Activated CD4-positive, alpha-beta T cell treated with anti-CD3 and anti-CD28 coated beads, Interleukin-2, amount 10 ng/mL, durations not matched to agents 24 days and 14 days (primary cell): ENCODE measurements at regions not wholly inside any gene's neighbourhood (a gene's known extent, or its start where the extent isn't known, plus 50 kb on each side); places are given as distances from the start of the nearest gene placed in this dataset.

Source experiments
- DNase-seq: peaks from one replicate; pipeline ENCODE4 v3.0.0; 2022
- H3K27ac Mint-ChIP-seq: one replicate; pipeline ENCODE4 v1.8.0; 2022; ENCODE audit warnings: mild to moderate bottlenecking, mixed read lengths
- H3K27me3 Mint-ChIP-seq: one replicate; pipeline ENCODE4 v1.8.0; 2022; ENCODE audit warnings: mixed read lengths
- H3K36me3 Mint-ChIP-seq: one replicate; pipeline ENCODE4 v1.8.0; 2022; ENCODE audit warnings: low read depth, mild to moderate bottlenecking, mixed read lengths
- H3K4me1 Mint-ChIP-seq: one replicate; pipeline ENCODE4 v1.8.0; 2021; ENCODE audit warnings: mixed read lengths
- H3K4me3 Mint-ChIP-seq: one replicate; pipeline ENCODE4 v1.8.0; 2022; ENCODE audit warnings: mild to moderate bottlenecking, moderate library complexity, mixed read lengths
- H3K9me3 Mint-ChIP-seq: one replicate; pipeline ENCODE4 v1.8.0; 2021; ENCODE audit warnings: mixed read lengths
- intact Hi-C: fragments of 100-400 bp; cut with micrococcal nuclease; formaldehyde crosslinking; loops from one replicate; pipeline ENCODE4 v1.15.1; 2023

GRCh38 chr17:71472809-71473789, 647.7 kb upstream of the SOX9 start:
- H3K4me1 Mint-ChIP-seq: no peaks in the 10 kb centered on the region
- H3K36me3 Mint-ChIP-seq: no peaks in the 10 kb centered on the region
- intact Hi-C loops: no loop called here
- no peaks in the 10 kb centered on the region for H3K27me3 Mint-ChIP-seq
- no peaks in the 10 kb centered on the region for H3K9me3 Mint-ChIP-seq
- DNase-seq: no peak
- H3K27ac Mint-ChIP-seq: no peak overlapping the region
- no peak overlapping the region for H3K4me3 Mint-ChIP-seq

- Mint-ChIP-seq H3K4me3 (no peak overlapping the region), H3K27me3 (no peaks in the 10 kb centered on the region), H3K27ac (no peak overlapping the region), H3K4me1 (no peaks in the 10 kb centered on the region), H3K9me3 (no peaks in the 10 kb centered on the region), H3K36me3 (no peaks in the 10 kb centered on the region)
- DNase-seq: no peak
- intact Hi-C loops: no loop called here
Measured at GRCh38 chr17:71477356-71477755, 643.5 kb upstream of the SOX9 start.

GRCh38 chr17:71480099-71480498, 640.7 kb upstream of the SOX9 start:
- Mint-ChIP-seq H3K36me3 (no peaks in the 10 kb centered on the region), H3K4me1 (no peaks in the 10 kb centered on the region), H3K9me3 (no peaks in the 10 kb centered on the region), H3K4me3 (no peak overlapping the region), H3K27ac (no peak overlapping the region), H3K27me3 (no peaks in the 10 kb centered on the region)
- intact Hi-C loops: no loop called here
- no peak for DNase-seq

- no peak overlapping the region for H3K27ac Mint-ChIP-seq
- intact Hi-C loops: no loop called here
- H3K9me3 Mint-ChIP-seq: no peaks in the 10 kb centered on the region
- H3K4me1 Mint-ChIP-seq: no peaks in the 10 kb centered on the region
- no peaks in the 10 kb centered on the region for H3K27me3 Mint-ChIP-seq
- DNase-seq: no peak
- no peak overlapping the region for H3K4me3 Mint-ChIP-seq
- H3K36me3 Mint-ChIP-seq: no peaks in the 10 kb centered on the region
Measured at GRCh38 chr17:71482625-71483024, 638.2 kb upstream of the SOX9 start.

- no peak overlapping the region for H3K27ac Mint-ChIP-seq
- H3K36me3 Mint-ChIP-seq: no peaks in the 10 kb centered on the region
- H3K27me3 Mint-ChIP-seq: no peaks in the 10 kb centered on the region
- H3K4me3 Mint-ChIP-seq: no peak overlapping the region
- intact Hi-C loops: no loop called here
- peaks cover 7% of the 10 kb centered on the region for H3K9me3 Mint-ChIP-seq
- no peaks in the 10 kb centered on the region for H3K4me1 Mint-ChIP-seq
- DNase-seq: no peak
Measured at GRCh38 chr17:71484546-71484945, 636.3 kb upstream of the SOX9 start.

GRCh38 chr17:71485426-71485825, 635.4 kb upstream of the SOX9 start:
- no peak for DNase-seq
- intact Hi-C loops: no loop called here
- no peak overlapping the region for H3K27ac Mint-ChIP-seq
- no peaks in the 10 kb centered on the region for H3K36me3 Mint-ChIP-seq
- H3K4me3 Mint-ChIP-seq: no peak overlapping the region
- H3K9me3 Mint-ChIP-seq: peaks cover 9% of the 10 kb centered on the region
- no peaks in the 10 kb centered on the region for H3K27me3 Mint-ChIP-seq
- no peaks in the 10 kb centered on the region for H3K4me1 Mint-ChIP-seq

GRCh38 chr17:71486261-71486660, 634.6 kb upstream of the SOX9 start:
- intact Hi-C loops: no loop called here
- Mint-ChIP-seq H3K4me3 (no peak overlapping the region), H3K27me3 (no peaks in the 10 kb centered on the region), H3K4me1 (no peaks in the 10 kb centered on the region), H3K9me3 (peaks cover 9% of the 10 kb centered on the region), H3K27ac (no peak overlapping the region), H3K36me3 (no peaks in the 10 kb centered on the region)
- no peak for DNase-seq

GRCh38 chr17:71488851-71489250, 632.0 kb upstream of the SOX9 start:
- Mint-ChIP-seq H3K27me3 (no peaks in the 10 kb centered on the region), H3K4me1 (no peaks in the 10 kb centered on the region), H3K36me3 (no peaks in the 10 kb centered on the region), H3K9me3 (peaks cover 9% of the 10 kb centered on the region), H3K4me3 (no peak overlapping the region), H3K27ac (no peak overlapping the region)
- intact Hi-C loops: no loop called here
- DNase-seq: no peak

GRCh38 chr17:71494062-71494855, 626.6 kb upstream of the SOX9 start:
- Mint-ChIP-seq H3K27me3 (no peaks in the 10 kb centered on the region), H3K4me1 (no peaks in the 10 kb centered on the region), H3K9me3 (peaks cover 5% of the 10 kb centered on the region), H3K4me3 (no peak overlapping the region), H3K27ac (no peak overlapping the region), H3K36me3 (no peaks in the 10 kb centered on the region)
- intact Hi-C loops: no loop called here
- DNase-seq: no peak

GRCh38 chr17:71495420-71495819, 625.4 kb upstream of the SOX9 start:
- no peaks in the 10 kb centered on the region for H3K4me1 Mint-ChIP-seq
- intact Hi-C loops: no loop called here
- H3K27ac Mint-ChIP-seq: no peak overlapping the region
- no peaks in the 10 kb centered on the region for H3K27me3 Mint-ChIP-seq
- no peak for DNase-seq
- H3K4me3 Mint-ChIP-seq: no peak overlapping the region
- H3K36me3 Mint-ChIP-seq: no peaks in the 10 kb centered on the region
- peaks cover 4% of the 10 kb centered on the region for H3K9me3 Mint-ChIP-seq

GRCh38 chr17:71496552-71496951, 624.3 kb upstream of the SOX9 start:
- Mint-ChIP-seq H3K4me1 (no peaks in the 10 kb centered on the region), H3K36me3 (no peaks in the 10 kb centered on the region), H3K27ac (no peak overlapping the region), H3K4me3 (no peak overlapping the region), H3K27me3 (no peaks in the 10 kb centered on the region), H3K9me3 (peaks cover 4% of the 10 kb centered on the region)
- intact Hi-C loops: no loop called here
- no peak for DNase-seq

GRCh38 chr17:71500761-71501555, 619.9 kb upstream of the SOX9 start:
- Mint-ChIP-seq H3K4me1 (no peaks in the 10 kb centered on the region), H3K36me3 (no peaks in the 10 kb centered on the region), H3K9me3 (peaks cover 4% of the 10 kb centered on the region), H3K27ac (no peak overlapping the region), H3K27me3 (no peaks in the 10 kb centered on the region), H3K4me3 (no peak overlapping the region)
- DNase-seq: no peak
- intact Hi-C loops: no loop called here

- H3K27ac Mint-ChIP-seq: no peak overlapping the region
- H3K27me3 Mint-ChIP-seq: no peaks in the 10 kb centered on the region
- no peaks in the 10 kb centered on the region for H3K36me3 Mint-ChIP-seq
- intact Hi-C loops: no loop called here
- peaks cover 7% of the 10 kb centered on the region for H3K9me3 Mint-ChIP-seq
- DNase-seq: no peak
- no peak overlapping the region for H3K4me3 Mint-ChIP-seq
- H3K4me1 Mint-ChIP-seq: no peaks in the 10 kb centered on the region
Measured at GRCh38 chr17:71501711-71502110, 619.1 kb upstream of the SOX9 start.

- no peak overlapping the region for H3K4me3 Mint-ChIP-seq
Measured at GRCh38 chr17:71502443-71502842, 618.4 kb upstream of the SOX9 start.

More at GRCh38 chr17:71502443-71502842, 618.4 kb upstream of the SOX9 start:
- intact Hi-C loops: no loop called here
- Mint-ChIP-seq H3K27me3 (no peaks in the 10 kb centered on the region), H3K4me1 (no peaks in the 10 kb centered on the region), H3K36me3 (no peaks in the 10 kb centered on the region), H3K9me3 (peaks cover 7% of the 10 kb centered on the region), H3K27ac (no peak overlapping the region)
- DNase-seq: no peak
